Neural cell (in vitro differentiated cells): ENCODE measurements at regions not wholly inside any gene's neighbourhood (a gene's known extent, or its start where the extent isn't known, plus 50 kb on each side); places are given as distances from the start of the nearest gene placed in this dataset.

ENCODE experiments used
- H2AFZ ChIP-seq: fragments of 200-600, 300-800 bp; sonication (generic), shearing (Covaris generic); 2 replicates; pipeline ENCODE4 v1.6.0; 2014; ENCODE audit warnings: low read depth, mild to moderate bottlenecking, antibody characterized with exemption, low read length, moderate library complexity
- H3F3A ChIP-seq: fragments of 200-600 bp; shearing (Covaris generic); 2 replicates; pipeline ENCODE4 v1.6.1; 2016; ENCODE audit warnings: mild to moderate bottlenecking, moderate library complexity, mixed read lengths, antibody characterized with exemption, low read length; ENCODE audit not compliant: insufficient read depth, poor library complexity, severe bottlenecking
- H3K27ac ChIP-seq: fragments of 200-600, 300-800 bp; sonication (generic), shearing (Covaris generic); 2 replicates; pipeline ENCODE4 v1.5.1; 2014; ENCODE audit warnings: mild to moderate bottlenecking, low read length, moderate library complexity
- H3K27me3 ChIP-seq: fragments of 300-800, 200-600 bp; sonication (generic), shearing (Covaris generic); 2 replicates; pipeline ENCODE4 v1.6.0; 2014; ENCODE audit warnings: mild to moderate bottlenecking, low read depth, low read length, moderate library complexity; ENCODE audit not compliant: insufficient read depth
- H3K36me3 ChIP-seq: fragments of 300-800, 200-600 bp; sonication (generic), shearing (Covaris generic); 2 replicates; pipeline ENCODE4 v1.5.1; 2014; ENCODE audit warnings: mild to moderate bottlenecking, antibody characterized with exemption, low read length, moderate library complexity; ENCODE audit not compliant: insufficient read depth
- H3K4me2 ChIP-seq: fragments of 300-800, 200-600 bp; sonication (generic), shearing (Covaris generic); 2 replicates; pipeline ENCODE4 v1.6.0; 2014; ENCODE audit warnings: mild to moderate bottlenecking, low read length
- H3K4me3 ChIP-seq: fragments of 300-800, 200-600 bp; sonication (generic), shearing (Covaris generic); 2 replicates; pipeline ENCODE4 v1.5.1; 2014; ENCODE audit warnings: mild to moderate bottlenecking, low read length, moderate library complexity
- H3K79me2 ChIP-seq: fragments of 200-600 bp; shearing (Covaris generic); replicated peaks from 2 replicates; pipeline ENCODE4 v1.6.0; 2014; ENCODE audit warnings: mild to moderate bottlenecking, low read length, moderate library complexity; ENCODE audit not compliant: insufficient read depth
- H3K9ac ChIP-seq: fragments of 300-800, 200-600 bp; sonication (generic), shearing (Covaris generic); 2 replicates; pipeline ENCODE4 v1.6.1; 2016; ENCODE audit warnings: mild to moderate bottlenecking, low read length, mixed read lengths
- H3K9me2 ChIP-seq: fragments of 200-600 bp; shearing (Covaris generic); 2 replicates; pipeline ENCODE4 v1.6.1; 2016; ENCODE audit warnings: mild to moderate bottlenecking, low read length, mixed read lengths; ENCODE audit not compliant: insufficient read depth
- H3K9me3 ChIP-seq: fragments of 200-600, 300-800 bp; sonication (generic), shearing (Covaris generic); 2 replicates; pipeline ENCODE4 v1.6.1; 2016; ENCODE audit warnings: mild to moderate bottlenecking, mixed run types, low read length, moderate library complexity, mixed read lengths
- H4K20me1 ChIP-seq: fragments of 200-600 bp; shearing (Covaris generic); 2 replicates; pipeline ENCODE4 v1.6.1; 2016; ENCODE audit warnings: mild to moderate bottlenecking, mixed run types; ENCODE audit not compliant: insufficient read depth
- EP300 ChIP-seq: fragments of 450-650 bp; conservative IDR thresholded peaks from 2 replicates; pipeline ENCODE4 v1.6.1; 2014; ENCODE audit warnings: antibody characterized with exemption, mild to moderate bottlenecking, moderate library complexity; ENCODE audit not compliant: poor library complexity, severe bottlenecking
- EZH2 ChIP-seq: fragments of 200-600, 300-800 bp; shearing (Covaris generic), sonication (generic); IDR thresholded peaks from 2 replicates; pipeline ENCODE4 v1.6.1; 2014; ENCODE audit warnings: antibody characterized with exemption, low read length, borderline replicate concordance, mild to moderate bottlenecking; ENCODE audit not compliant: insufficient read depth, poor library complexity, severe bottlenecking
- MXI1 ChIP-seq: fragments of 450-650 bp; conservative IDR thresholded peaks from 2 replicates; pipeline ENCODE4 v1.6.1; 2014; ENCODE audit warnings: antibody characterized with exemption, mild to moderate bottlenecking; ENCODE audit not compliant: poor library complexity, severe bottlenecking
- POLR2AphosphoS5 ChIP-seq: IDR thresholded peaks from 2 replicates; pipeline ENCODE4 v1.6.1; 2012
- RAD21 ChIP-seq: fragments of 450-650 bp; conservative IDR thresholded peaks from 2 replicates; pipeline ENCODE4 v1.6.1; 2014; ENCODE audit warnings: antibody characterized with exemption, mild to moderate bottlenecking, moderate library complexity
- SMC3 ChIP-seq: fragments of 450-650 bp; conservative IDR thresholded peaks from 2 replicates; pipeline ENCODE4 v1.6.1; 2014; ENCODE audit warnings: antibody characterized with exemption, mild to moderate bottlenecking, moderate library complexity; ENCODE audit not compliant: poor library complexity
- TAF1 ChIP-seq: IDR thresholded peaks from 2 replicates; pipeline ENCODE4 v1.6.1; 2012; ENCODE audit warnings: low read depth
- TF ChIP-seq, protein P1 (sequence below): fragments of 450-650 bp; IDR thresholded peaks from 2 replicates; pipeline ENCODE4 v1.5.1; 2014; ENCODE audit warnings: antibody characterized with exemption, mild to moderate bottlenecking, moderate library complexity; ENCODE audit not compliant: poor library complexity, severe bottlenecking
- TF ChIP-seq, protein P2 (sequence below): IDR thresholded peaks from 2 replicates; pipeline ENCODE4 v1.6.1; 2012; ENCODE audit warnings: borderline replicate concordance

DNA sequence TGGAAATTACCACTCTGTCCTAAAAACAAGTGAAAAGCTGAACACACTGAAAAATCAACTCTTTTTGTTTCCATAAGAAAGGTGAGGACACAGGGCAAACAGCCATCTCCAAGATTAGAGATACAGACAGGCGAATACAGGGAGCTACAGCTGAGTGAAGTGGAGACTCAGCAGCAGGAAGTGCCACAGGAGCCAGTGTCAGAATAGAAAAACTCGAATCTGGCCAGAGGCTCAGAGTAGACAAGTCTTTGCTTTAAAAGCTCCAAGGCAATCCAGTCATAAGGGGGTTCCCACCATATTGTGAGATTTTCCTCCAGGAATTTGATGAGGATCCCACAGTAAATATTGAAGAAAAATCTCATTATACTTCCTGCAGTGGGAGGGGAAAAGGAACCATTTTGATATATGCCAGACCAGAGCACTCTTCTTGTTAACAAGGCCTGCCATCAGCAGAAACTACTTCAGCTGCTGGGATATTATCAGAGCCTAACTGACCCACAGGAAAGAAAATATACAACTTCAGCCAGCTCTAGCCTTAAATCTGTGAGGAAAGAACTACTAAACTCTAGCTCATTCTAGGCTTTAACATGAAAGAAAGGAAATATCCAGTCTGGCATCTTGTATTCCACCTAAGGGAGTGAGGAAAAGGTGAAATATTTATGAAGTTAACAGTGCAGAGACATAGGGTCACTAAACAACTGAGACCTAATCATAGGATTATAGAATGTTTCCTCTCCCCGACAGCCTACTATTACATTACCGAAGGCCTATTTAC lies 256.2 kb upstream of the OLFM3 start:
- Histone ChIP-seq H3K27ac (no peak overlapping the region), H3F3A (no peaks in the 10 kb centered on the region), H3K79me2 (no peaks in the 10 kb centered on the region), H4K20me1 (no peaks in the 10 kb centered on the region), H2AFZ (no peak overlapping the region), H3K4me3 (no peak overlapping the region), H3K9me2 (no peaks in the 10 kb centered on the region), H3K36me3 (no peaks in the 10 kb centered on the region), H3K27me3 (no peaks in the 10 kb centered on the region), H3K4me2 (no peak overlapping the region), H3K9me3 (no peaks in the 10 kb centered on the region), H3K9ac (no peak overlapping the region)
- no peak for TF ChIP-seq POLR2AphosphoS5
- TF ChIP-seq, protein P1, sequence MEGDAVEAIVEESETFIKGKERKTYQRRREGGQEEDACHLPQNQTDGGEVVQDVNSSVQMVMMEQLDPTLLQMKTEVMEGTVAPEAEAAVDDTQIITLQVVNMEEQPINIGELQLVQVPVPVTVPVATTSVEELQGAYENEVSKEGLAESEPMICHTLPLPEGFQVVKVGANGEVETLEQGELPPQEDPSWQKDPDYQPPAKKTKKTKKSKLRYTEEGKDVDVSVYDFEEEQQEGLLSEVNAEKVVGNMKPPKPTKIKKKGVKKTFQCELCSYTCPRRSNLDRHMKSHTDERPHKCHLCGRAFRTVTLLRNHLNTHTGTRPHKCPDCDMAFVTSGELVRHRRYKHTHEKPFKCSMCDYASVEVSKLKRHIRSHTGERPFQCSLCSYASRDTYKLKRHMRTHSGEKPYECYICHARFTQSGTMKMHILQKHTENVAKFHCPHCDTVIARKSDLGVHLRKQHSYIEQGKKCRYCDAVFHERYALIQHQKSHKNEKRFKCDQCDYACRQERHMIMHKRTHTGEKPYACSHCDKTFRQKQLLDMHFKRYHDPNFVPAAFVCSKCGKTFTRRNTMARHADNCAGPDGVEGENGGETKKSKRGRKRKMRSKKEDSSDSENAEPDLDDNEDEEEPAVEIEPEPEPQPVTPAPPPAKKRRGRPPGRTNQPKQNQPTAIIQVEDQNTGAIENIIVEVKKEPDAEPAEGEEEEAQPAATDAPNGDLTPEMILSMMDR = no peak
- TF ChIP-seq EZH2 = no peak
- no peak for TF ChIP-seq EP300

DNA sequence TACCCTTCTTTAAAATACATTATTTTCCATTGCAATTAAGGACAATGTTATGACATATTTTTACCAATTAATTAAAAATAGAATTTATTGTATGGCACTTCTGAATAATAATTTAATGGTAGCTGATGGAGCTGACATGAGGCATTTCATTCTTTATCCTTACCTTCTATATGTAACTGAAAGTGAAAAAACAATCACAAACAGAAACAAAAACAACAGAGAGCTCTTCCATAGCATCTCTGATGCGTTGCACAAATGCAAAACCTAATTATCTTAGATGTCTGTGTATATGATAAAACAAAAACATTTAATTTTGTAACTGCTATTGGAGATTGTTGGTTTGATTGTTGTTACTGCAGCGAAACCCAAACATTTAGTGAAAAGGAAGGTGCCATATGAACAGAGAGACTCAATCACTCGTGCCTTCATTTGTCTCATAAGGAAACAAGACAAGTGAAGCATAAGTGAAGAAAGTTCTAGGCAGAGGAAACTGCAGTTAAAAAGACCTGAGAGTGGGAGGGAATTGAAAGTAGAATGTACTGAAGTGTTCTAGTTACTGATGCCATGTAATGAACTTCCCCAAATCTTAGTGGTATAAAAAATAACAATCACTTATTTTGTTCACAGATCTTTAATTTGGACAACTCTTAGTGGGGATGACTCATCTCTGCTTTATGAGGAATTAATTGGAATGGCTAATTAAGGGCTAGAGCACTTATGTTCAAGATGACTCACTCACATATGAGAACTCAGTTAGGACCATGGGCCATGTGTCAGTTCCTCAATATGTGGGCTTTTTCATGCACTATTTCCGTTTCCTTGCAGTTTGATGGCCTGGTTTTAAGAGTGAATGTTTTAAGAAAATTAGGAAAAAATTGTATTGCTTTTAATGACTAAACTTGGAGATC lies 245.0 kb upstream of the OLFM3 start:
- Histone ChIP-seq H3K9me2 (no peaks in the 10 kb centered on the region), H3F3A (no peaks in the 10 kb centered on the region), H3K79me2 (no peaks in the 10 kb centered on the region), H3K9me3 (no peaks in the 10 kb centered on the region), H3K4me2 (no peak overlapping the region), H4K20me1 (no peaks in the 10 kb centered on the region), H3K27me3 (no peaks in the 10 kb centered on the region), H3K4me3 (no peak overlapping the region), H3K36me3 (no peaks in the 10 kb centered on the region), H2AFZ (no peak overlapping the region), H3K9ac (no peak overlapping the region), H3K27ac (no peak overlapping the region)
- TF ChIP-seq EP300 = no peak
- TF ChIP-seq RAD21 = no peak
- TF ChIP-seq SMC3 = no peak
- TF ChIP-seq, protein P2, sequence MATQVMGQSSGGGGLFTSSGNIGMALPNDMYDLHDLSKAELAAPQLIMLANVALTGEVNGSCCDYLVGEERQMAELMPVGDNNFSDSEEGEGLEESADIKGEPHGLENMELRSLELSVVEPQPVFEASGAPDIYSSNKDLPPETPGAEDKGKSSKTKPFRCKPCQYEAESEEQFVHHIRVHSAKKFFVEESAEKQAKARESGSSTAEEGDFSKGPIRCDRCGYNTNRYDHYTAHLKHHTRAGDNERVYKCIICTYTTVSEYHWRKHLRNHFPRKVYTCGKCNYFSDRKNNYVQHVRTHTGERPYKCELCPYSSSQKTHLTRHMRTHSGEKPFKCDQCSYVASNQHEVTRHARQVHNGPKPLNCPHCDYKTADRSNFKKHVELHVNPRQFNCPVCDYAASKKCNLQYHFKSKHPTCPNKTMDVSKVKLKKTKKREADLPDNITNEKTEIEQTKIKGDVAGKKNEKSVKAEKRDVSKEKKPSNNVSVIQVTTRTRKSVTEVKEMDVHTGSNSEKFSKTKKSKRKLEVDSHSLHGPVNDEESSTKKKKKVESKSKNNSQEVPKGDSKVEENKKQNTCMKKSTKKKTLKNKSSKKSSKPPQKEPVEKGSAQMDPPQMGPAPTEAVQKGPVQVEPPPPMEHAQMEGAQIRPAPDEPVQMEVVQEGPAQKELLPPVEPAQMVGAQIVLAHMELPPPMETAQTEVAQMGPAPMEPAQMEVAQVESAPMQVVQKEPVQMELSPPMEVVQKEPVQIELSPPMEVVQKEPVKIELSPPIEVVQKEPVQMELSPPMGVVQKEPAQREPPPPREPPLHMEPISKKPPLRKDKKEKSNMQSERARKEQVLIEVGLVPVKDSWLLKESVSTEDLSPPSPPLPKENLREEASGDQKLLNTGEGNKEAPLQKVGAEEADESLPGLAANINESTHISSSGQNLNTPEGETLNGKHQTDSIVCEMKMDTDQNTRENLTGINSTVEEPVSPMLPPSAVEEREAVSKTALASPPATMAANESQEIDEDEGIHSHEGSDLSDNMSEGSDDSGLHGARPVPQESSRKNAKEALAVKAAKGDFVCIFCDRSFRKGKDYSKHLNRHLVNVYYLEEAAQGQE = no peak
- no peak for TF ChIP-seq EZH2
- no peak for TF ChIP-seq MXI1
- TF ChIP-seq, protein P1 = no peak
- TF ChIP-seq TAF1 = no peak
- TF ChIP-seq POLR2AphosphoS5 = no peak
